Transverse colon (tissue), 4 donors: ENCODE measurements at regions not wholly inside any gene's neighbourhood (a gene's known extent, or its start where the extent isn't known, plus 50 kb on each side); places are given as distances from the start of the nearest gene placed in this dataset.

Experiments used
- DNase-seq: peaks from one replicate; pipeline ENCODE4 v3.0.0-alpha.2; 2019
- H3K27ac ChIP-seq, 4 donors: fragments of 200-600 bp; sonication (generic); 2 replicates each; pipeline ENCODE4 v1.5.1; 2016 to 2018; ENCODE audit warnings: inconsistent platforms in 4 of 4
- H3K27me3 ChIP-seq: fragments of 200-600 bp; sonication (generic); 2 replicates; pipeline ENCODE4 v1.5.1; 2017; ENCODE audit warnings: inconsistent platforms
- H3K36me3 ChIP-seq, 4 donors: fragments of 200-600 bp; sonication (generic); 2 replicates each; pipeline ENCODE4 v1.5.1; 2017 to 2019; ENCODE audit warnings: inconsistent platforms in 4 of 4
- H3K4me1 ChIP-seq, 4 donors: fragments of 200-600 bp; sonication (generic); 2 replicates each; pipeline ENCODE4 v1.5.1; 2017 to 2020; ENCODE audit warnings: inconsistent platforms in 4 of 4
- H3K4me3 ChIP-seq, 4 donors: fragments of 200-600 bp; sonication (generic); 1 replicate in 1 of 4; 2 replicates in 3 of 4; pipeline versions ENCODE4 v1.5.1 to v1.6.1; 2017 to 2019; ENCODE audit warnings: inconsistent platforms in 4 of 4
- H3K9me3 ChIP-seq, 2 donors: fragments of 200-600 bp; sonication (generic); 2 replicates each; pipeline ENCODE4 v1.5.1; 2017 to 2019; ENCODE audit warnings: inconsistent platforms in 2 of 2
- EP300 ChIP-seq: sonication (generic); formaldehyde crosslinking; IDR thresholded peaks from one replicate; pipeline ENCODE4 v1.6.1; 2017; ENCODE audit warnings: antibody characterized with exemption, low read depth
- POLR2A ChIP-seq: fragments of 450-650 bp; IDR thresholded peaks from one replicate; pipeline ENCODE4 v1.6.1; 2016; ENCODE audit warnings: antibody characterized with exemption, mild to moderate bottlenecking, moderate library complexity
- POLR2AphosphoS5 ChIP-seq, 3 donors: sonication (generic); formaldehyde crosslinking; IDR thresholded peaks; one replicate each; pipeline ENCODE4 v1.6.1; 2016; ENCODE audit warnings: antibody characterized with exemption in 3 of 3
- WGBS, 2 donors: methylation state at CpG; one replicate each; pipeline ENCODE4 v1.1.5; 2018; ENCODE audit warnings: low coverage in 1 of 2; 5-methylcytosine and 5-hydroxymethylcytosine counted together
- in situ Hi-C, 4 donors: fragments of 200-750 bp; cut with MboI; loops; one replicate each; pipeline versions ENCODE4 v1.15.0 to v1.15.1; 2017; ENCODE audit warnings: low sequenced_read_pairs in 3 of 4, low pct_ligation_motif_present in 1 of 4, low pct_unique_long_range_greater_than_20kb in 1 of 4
- intact Hi-C: fragments of 100-400 bp; cut with DNase I; formaldehyde crosslinking; loops from one replicate; pipeline ENCODE4 v1.15.1; 2023; ENCODE audit warnings: low total_unique reads
- TF ChIP-seq, protein P1 (sequence below), 5 experiments: fragments of 200-600 bp in 3 of 5; fragments of 450-650 bp in 2 of 5; sonication (generic) in 3 of 5; IDR thresholded peaks; 1 replicate in 2 of 5; 2 replicates in 3 of 5; pipeline ENCODE4 v1.5.1; 2016 to 2017; ENCODE audit warnings: antibody characterized with exemption in 5 of 5, inconsistent platforms in 3 of 5, mild to moderate bottlenecking in 2 of 5, moderate library complexity in 1 of 5

DNA sequence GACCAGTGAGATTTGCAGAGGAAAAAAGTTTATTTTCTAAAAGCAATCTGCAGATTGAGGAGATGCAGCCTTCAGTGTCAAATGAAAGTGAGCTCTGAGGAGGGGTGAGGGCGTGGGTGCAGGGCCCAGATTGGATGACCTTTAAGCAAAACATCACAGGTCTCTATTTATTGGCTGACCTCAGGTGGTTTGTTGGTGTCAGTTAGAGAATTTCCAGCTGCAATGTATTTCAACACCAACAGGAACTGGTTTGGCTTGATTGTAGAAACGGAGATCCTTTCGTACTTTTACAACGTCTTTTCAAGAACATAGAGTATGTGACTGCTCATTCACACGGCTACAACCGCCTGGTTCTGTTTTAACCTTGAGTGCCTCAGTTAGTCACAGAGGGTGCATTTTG lies 1069.1 kb downstream of the EFNA5 start:
- intact Hi-C loops, result no loop called here
- no peak for DNase-seq
- TF ChIP-seq POLR2AphosphoS5 (IDR thresholded peaks at IDR 0.05), result no peak

DNA sequence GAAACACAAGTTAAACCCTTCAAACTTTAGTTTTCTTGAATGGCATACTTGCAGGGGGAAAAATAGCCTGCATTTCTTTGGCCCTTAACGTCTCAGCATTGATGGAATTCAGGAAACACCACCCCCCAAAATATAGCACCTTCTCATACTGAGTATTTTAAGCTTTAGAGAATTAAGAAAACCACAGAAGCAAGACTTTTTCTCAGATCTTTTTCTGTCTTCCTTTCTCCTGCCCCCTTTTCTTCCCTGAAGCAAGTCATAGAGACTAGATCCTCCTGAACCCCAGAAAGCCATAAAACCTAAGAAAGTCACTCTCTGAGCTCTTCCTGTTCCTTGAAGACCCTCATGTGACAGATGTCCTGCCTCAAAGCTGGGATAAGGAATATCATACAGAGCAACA lies 1069.9 kb downstream of the EFNA5 start:
- Histone ChIP-seq H3K36me3 (no peaks in the 10 kb centered on the region), H3K27me3 (no peaks in the 10 kb centered on the region), H3K4me1 (no peaks in the 10 kb centered on the region), H3K4me3 (no peak overlapping the region), H3K9me3 (no peaks in the 10 kb centered on the region), H3K27ac (no peak overlapping the region)
- intact Hi-C loops, result no loop called here
- TF ChIP-seq, protein P1, sequence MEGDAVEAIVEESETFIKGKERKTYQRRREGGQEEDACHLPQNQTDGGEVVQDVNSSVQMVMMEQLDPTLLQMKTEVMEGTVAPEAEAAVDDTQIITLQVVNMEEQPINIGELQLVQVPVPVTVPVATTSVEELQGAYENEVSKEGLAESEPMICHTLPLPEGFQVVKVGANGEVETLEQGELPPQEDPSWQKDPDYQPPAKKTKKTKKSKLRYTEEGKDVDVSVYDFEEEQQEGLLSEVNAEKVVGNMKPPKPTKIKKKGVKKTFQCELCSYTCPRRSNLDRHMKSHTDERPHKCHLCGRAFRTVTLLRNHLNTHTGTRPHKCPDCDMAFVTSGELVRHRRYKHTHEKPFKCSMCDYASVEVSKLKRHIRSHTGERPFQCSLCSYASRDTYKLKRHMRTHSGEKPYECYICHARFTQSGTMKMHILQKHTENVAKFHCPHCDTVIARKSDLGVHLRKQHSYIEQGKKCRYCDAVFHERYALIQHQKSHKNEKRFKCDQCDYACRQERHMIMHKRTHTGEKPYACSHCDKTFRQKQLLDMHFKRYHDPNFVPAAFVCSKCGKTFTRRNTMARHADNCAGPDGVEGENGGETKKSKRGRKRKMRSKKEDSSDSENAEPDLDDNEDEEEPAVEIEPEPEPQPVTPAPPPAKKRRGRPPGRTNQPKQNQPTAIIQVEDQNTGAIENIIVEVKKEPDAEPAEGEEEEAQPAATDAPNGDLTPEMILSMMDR (IDR thresholded peaks at IDR 0.05), result no peak
- TF ChIP-seq POLR2AphosphoS5 (IDR thresholded peaks at IDR 0.05) (no peak), POLR2A (no peak), EP300 (no peak)
- WGBS, 2 donors, result 58 to 75% methylated on average over 1 of the region's 1 CpG
- no peak for DNase-seq
- in situ Hi-C loops, result no loop called here

More for the DNA sequence above, 1069.1 kb downstream of the EFNA5 start:
- H3K27me3 ChIP-seq, result no peaks in the 10 kb centered on the region
- H3K4me3 ChIP-seq, result no peak overlapping the region
- H3K36me3 ChIP-seq, result no peaks in the 10 kb centered on the region
- H3K9me3 ChIP-seq, result no peaks in the 10 kb centered on the region
- no peaks in the 10 kb centered on the region for H3K4me1 ChIP-seq
- in situ Hi-C loops, result no loop called here
- no peak overlapping the region for H3K27ac ChIP-seq
- WGBS, 2 donors, result 39 to 40% methylated on average over 1 to 6 of the region's 6 CpGs

DNA sequence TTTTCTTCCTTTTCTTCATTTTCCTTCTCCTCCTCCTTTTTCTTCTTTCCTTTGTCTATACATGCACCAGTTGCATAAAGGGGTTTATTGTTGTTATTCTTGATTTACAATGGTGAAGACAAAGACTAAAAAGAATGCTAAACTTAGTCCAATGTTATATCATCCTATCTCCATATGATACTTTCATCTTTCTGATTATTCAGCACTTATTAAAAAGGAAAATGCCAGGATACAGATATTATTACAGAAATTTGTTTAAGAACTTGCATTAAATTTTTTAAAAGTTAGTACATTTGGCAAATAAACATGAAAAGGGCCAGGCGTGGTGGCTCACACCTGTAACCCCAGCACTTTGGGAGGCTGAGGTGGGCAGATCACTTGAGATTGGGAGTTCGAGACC lies 1074.9 kb downstream of the EFNA5 start:
- Histone ChIP-seq H3K9me3 (no peaks in the 10 kb centered on the region), H3K36me3 (no peaks in the 10 kb centered on the region), H3K4me3 (no peak overlapping the region), H3K27ac (no peak overlapping the region), H3K27me3 (no peaks in the 10 kb centered on the region), H3K4me1 (no peaks in the 10 kb centered on the region)
- WGBS, 2 donors, result 92 to 100% methylated on average over 1 to 2 of the region's 2 CpGs
- TF ChIP-seq POLR2AphosphoS5 (IDR thresholded peaks at IDR 0.05) (no peak), POLR2A (no peak), EP300 (no peak)
- TF ChIP-seq, protein P1 (IDR thresholded peaks at IDR 0.05), result no peak
- in situ Hi-C loops, result no loop called here
- intact Hi-C loops, result no loop called here
- no peak for DNase-seq

DNA sequence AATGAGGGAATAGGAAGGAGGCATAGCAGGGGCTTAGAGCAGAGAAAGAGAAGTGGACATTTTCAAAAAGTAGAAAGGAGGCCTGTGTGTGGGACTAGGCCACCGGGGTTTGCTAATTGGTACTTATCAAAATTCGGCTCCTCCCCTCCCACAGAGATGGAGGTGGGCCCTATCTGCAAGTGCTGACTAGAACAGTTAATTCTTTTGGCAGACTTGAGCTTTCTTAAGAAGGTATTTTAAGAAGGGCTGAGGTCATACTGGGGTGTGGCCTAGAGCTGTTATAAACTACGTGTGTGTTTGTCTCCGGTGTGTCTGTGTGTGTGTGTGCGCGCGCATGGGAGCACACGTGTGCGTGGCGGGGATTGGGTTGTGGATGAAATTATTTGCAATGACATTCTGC lies 1086.5 kb downstream of the EFNA5 start:
- in situ Hi-C loops (no loop called here), intact Hi-C loops (no loop called here)
- Histone ChIP-seq H3K36me3 (no peaks in the 10 kb centered on the region), H3K4me3 (no peak overlapping the region), H3K27ac (no peak overlapping the region), H3K4me1 (no peaks in the 10 kb centered on the region), H3K9me3 (no peaks in the 10 kb centered on the region), H3K27me3 (no peaks in the 10 kb centered on the region)
- WGBS, 2 donors, result 80 to 82% methylated on average over 6 to 10 of the region's 10 CpGs
- TF ChIP-seq POLR2A (no peak), POLR2AphosphoS5 (IDR thresholded peaks at IDR 0.05) (no peak), EP300 (no peak)
- TF ChIP-seq, protein P1 (IDR thresholded peaks at IDR 0.05), result no peak
- no peak for DNase-seq

DNA sequence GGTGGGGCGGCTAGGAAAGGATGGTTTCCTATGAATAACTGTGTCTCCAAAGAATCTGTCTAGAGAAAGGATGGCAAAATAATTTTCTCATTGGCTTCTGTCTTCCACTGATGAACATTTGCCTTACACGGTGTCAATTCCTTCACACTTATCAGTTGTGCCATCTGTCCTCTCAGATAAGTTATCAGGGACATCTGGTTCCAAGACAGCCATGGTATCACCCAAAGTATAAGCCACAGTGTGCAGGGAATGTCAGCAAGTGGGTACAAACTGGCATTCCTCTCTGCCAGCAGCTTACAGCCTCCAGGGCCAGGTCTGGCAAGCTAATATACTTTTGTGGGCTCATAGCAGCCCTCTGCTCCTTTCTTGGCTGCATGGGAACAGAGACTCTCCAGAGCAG lies 1092.0 kb downstream of the EFNA5 start:
- no peak for DNase-seq
- in situ Hi-C loops (no loop called here), intact Hi-C loops (no loop called here)
- WGBS, 2 donors, result 89 to 100% methylated on average over 1 to 2 of the region's 2 CpGs
- Histone ChIP-seq H3K4me3 (no peak overlapping the region), H3K36me3 (no peaks in the 10 kb centered on the region), H3K9me3 (no peaks in the 10 kb centered on the region), H3K27ac (no peak overlapping the region), H3K4me1 (no peaks in the 10 kb centered on the region), H3K27me3 (no peaks in the 10 kb centered on the region)
- TF ChIP-seq POLR2A, result no peak
- no peak for TF ChIP-seq EP300
- no peak for TF ChIP-seq POLR2AphosphoS5 (IDR thresholded peaks at IDR 0.05)
- TF ChIP-seq, protein P1 (IDR thresholded peaks at IDR 0.05), result no peak
